ENCODE measurements at regions not wholly inside any gene's neighbourhood (a gene's known extent, or its start where the extent isn't known, plus 50 kb on each side); places are given as distances from the start of the nearest gene placed in this dataset.

DNA sequence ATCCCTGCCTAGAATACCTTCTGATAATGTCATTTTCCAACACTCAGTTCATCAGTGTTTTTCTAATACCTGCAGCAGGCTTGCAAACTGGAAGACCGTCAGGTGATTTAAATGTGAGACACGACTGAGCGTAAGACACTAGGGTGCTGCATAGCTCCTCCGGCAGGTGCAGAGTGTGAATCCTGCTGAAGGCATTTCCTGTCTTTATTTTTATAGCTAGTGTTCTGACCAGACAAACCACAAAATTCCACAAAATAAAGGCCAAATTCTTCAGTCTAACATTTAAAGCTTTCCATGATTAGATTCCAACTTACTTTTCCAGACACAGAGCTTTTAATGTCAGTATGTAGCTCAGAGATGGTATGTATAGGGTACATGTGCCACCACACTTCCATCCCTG lies 70.7 kb downstream of the BBS10 start:
- Histone ChIP-seq H3K4me3 (no peak overlapping the region), H3K27me3 (no peaks in the 10 kb centered on the region), H3K4me1 (no peaks in the 10 kb centered on the region), H3K9me3 (no peaks in the 10 kb centered on the region), H3K36me3 (no peaks in the 10 kb centered on the region), H3K27ac (no peak overlapping the region)
- TF ChIP-seq, protein P1, sequence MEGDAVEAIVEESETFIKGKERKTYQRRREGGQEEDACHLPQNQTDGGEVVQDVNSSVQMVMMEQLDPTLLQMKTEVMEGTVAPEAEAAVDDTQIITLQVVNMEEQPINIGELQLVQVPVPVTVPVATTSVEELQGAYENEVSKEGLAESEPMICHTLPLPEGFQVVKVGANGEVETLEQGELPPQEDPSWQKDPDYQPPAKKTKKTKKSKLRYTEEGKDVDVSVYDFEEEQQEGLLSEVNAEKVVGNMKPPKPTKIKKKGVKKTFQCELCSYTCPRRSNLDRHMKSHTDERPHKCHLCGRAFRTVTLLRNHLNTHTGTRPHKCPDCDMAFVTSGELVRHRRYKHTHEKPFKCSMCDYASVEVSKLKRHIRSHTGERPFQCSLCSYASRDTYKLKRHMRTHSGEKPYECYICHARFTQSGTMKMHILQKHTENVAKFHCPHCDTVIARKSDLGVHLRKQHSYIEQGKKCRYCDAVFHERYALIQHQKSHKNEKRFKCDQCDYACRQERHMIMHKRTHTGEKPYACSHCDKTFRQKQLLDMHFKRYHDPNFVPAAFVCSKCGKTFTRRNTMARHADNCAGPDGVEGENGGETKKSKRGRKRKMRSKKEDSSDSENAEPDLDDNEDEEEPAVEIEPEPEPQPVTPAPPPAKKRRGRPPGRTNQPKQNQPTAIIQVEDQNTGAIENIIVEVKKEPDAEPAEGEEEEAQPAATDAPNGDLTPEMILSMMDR (IDR thresholded peaks at IDR 0.05), result no peak
- no peak for DNase-seq (ENCODE audit: low spot score in 2 of 2)
- intact Hi-C loops (cut with DNase I), result no loop called here

DNA sequence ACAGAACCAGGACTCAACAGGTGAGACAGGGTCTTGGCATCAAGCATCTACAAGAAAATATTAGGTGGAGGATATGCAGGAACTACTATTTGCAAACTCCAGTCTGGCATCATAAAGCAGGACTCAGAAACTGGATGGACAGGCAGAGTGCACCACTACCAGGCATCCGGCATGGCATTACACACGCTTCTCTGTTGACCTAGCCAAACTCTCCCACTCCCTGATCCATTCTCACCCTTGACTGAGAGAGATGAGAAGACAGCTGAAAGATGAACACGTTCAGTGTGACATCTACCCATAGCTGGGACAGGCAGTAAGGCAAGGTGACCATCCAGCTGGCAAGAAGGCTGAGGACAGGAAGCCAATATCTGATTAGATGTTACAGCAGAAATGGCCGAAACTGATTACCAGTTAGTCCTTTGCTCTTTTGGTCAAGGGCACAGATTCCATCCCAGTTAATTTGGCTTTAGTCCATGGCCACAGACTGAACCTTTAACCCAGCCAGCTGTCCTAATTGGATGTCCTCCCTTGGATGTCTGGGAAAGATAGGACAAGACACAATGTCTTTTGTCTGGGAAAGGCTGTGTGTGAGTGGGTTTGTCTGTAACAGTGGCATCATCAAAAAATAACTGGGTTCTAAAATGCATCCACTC lies 71.6 kb downstream of the BBS10 start:
- H3K4me1 ChIP-seq, result no peaks in the 10 kb centered on the region
- no peaks in the 10 kb centered on the region for H3K36me3 ChIP-seq
- no peaks in the 10 kb centered on the region for H3K27me3 ChIP-seq
- DNase-seq (ENCODE audit: low spot score in 2 of 2), result no peak
- H3K27ac ChIP-seq, result no peak overlapping the region
- intact Hi-C loops (cut with DNase I), result no loop called here
- H3K9me3 ChIP-seq, result no peaks in the 10 kb centered on the region
- H3K4me3 ChIP-seq, result no peak overlapping the region
- TF ChIP-seq, protein P1 (IDR thresholded peaks at IDR 0.05), result no peak

DNA sequence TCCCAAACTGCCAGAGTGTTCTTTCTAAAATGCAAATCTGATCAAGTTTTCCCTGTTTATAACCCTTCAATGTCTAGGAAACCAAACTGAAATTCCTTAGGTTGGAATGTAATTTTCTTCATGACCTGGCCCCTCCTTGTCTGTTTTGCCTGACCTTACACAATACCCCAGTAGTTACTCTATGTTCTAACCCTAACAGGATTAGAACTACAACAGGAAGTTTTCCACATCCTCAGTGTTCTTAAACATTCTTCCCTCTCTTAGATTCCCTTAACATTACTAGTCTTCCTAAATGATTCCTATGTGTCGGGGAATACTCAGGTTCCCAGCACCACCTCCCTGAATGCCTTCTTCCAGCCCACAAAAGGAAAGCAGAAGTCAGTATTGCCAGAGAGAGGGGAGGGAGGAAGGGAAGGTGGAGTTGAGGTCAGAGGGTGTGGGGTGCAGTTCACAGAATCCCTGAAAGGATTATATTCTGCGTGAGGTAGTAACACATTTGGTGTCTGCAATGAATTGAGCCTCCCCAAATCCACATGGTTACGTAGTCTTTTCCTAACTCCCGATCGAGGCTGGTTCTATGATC lies 72.6 kb downstream of the BBS10 start:
- no peaks in the 10 kb centered on the region for H3K4me1 ChIP-seq
- TF ChIP-seq, protein P1 (IDR thresholded peaks at IDR 0.05), result no peak

DNA sequence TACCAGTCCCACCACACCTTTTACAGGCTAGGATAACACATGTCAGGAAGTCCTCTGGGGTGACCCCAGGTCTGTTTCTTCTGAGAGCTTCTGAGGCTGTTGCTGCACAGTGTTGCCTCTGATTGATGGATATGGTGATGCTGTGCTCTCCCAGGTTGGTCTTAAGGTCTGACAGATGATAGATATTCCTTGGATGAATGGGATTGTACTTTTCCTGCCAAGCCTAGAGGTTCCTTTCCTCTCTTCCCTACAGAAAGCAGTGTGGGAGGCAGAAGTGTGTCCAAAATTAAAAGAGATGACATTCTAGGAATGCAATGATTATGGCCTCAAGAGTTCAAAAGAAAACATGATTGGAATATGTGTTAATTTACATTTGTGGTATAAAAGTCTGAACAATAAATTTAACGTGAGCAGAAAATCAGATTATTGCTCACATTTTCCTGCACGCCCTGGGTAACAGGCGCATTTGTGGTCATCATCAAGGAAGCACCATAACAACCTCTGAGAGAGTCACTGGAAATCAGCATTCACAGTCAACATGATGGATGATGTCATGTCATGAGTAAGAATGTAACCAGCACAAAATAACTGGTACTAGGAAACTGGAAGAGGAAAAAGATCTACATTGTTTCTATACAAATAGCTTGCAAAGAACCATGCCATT lies 73.7 kb downstream of the BBS10 start:
- intact Hi-C loops (cut with DNase I), result no loop called here
- no peak for DNase-seq (ENCODE audit: low spot score in 2 of 2)
- no peak overlapping the region for H3K27ac ChIP-seq
- no peak overlapping the region for H3K4me3 ChIP-seq
- no peaks in the 10 kb centered on the region for H3K9me3 ChIP-seq
- no peaks in the 10 kb centered on the region for H3K4me1 ChIP-seq
- no peaks in the 10 kb centered on the region for H3K27me3 ChIP-seq
- TF ChIP-seq, protein P1 (IDR thresholded peaks at IDR 0.05), result no peak
- H3K36me3 ChIP-seq, result no peaks in the 10 kb centered on the region

More for the DNA sequence above, 72.6 kb downstream of the BBS10 start:
- no peaks in the 10 kb centered on the region for H3K36me3 ChIP-seq
- no peak for DNase-seq (ENCODE audit: low spot score in 2 of 2)
- H3K9me3 ChIP-seq, result no peaks in the 10 kb centered on the region
- H3K27ac ChIP-seq, result no peak overlapping the region
- no peaks in the 10 kb centered on the region for H3K27me3 ChIP-seq
- intact Hi-C loops (cut with DNase I), result no loop called here
- no peak overlapping the region for H3K4me3 ChIP-seq

DNA sequence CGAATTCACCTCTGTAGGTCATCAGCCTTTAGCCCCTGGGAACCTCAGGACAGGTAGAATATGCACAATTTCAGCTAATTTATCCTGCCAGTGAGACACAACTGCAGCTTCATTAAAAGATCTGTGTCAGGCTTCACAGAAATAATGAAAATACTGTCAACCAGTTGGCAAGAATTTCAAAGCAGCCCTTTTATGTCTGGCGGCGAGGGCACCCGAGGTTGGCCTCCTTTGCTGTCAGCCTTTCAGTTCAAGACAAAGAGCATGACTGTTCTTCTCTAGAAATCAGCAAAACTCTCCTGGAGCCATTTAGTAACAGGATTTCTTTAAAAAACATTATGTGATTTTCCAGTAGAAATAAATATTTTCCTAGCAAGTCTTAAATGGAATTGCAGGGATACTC lies 75.9 kb downstream of the BBS10 start:
- DNase-seq (ENCODE audit: low spot score in 2 of 2), result no peak
- Histone ChIP-seq H3K27me3 (no peaks in the 10 kb centered on the region), H3K4me3 (no peak overlapping the region), H3K9me3 (no peaks in the 10 kb centered on the region), H3K27ac (no peak overlapping the region), H3K36me3 (no peaks in the 10 kb centered on the region), H3K4me1 (no peaks in the 10 kb centered on the region)
- intact Hi-C loops (cut with DNase I), result no loop called here
- TF ChIP-seq, protein P1 (IDR thresholded peaks at IDR 0.05), result no peak
